Activated CD8-positive, alpha-beta memory T cell treated with anti-CD3 and anti-CD28 coated beads, Interleukin-2, amount 50 U/mL, for 1 hour (primary cell): ENCODE measurements at regions not wholly inside any gene's neighbourhood (a gene's known extent, or its start where the extent isn't known, plus 50 kb on each side); places are given as distances from the start of the nearest gene placed in this dataset.

Source experiments
- DNase-seq: peaks from one replicate; pipeline ENCODE4 v3.0.0-alpha.2; 2020; ENCODE audit errors: extremely low read depth

DNA sequence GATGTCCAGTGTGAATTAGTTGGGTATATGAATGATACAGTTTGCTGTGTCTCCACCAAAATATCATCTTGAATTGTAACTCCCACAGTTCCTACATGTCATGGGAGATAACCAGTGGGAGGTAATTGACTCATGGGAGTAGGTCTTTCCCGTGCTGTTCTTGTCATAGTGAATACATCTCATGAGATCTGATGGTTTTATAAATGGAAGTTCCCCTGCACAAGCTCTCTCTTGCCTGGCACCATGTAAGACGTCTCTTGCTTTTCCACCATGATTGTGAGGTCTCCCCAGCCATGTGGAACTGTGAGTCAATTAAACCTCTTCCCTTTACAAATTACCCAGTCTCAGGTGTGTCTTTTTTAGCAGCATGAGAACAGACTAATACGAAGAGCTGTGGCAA, 223.0 kb downstream of the AJAP1 start:
- no peak for DNase-seq

DNA sequence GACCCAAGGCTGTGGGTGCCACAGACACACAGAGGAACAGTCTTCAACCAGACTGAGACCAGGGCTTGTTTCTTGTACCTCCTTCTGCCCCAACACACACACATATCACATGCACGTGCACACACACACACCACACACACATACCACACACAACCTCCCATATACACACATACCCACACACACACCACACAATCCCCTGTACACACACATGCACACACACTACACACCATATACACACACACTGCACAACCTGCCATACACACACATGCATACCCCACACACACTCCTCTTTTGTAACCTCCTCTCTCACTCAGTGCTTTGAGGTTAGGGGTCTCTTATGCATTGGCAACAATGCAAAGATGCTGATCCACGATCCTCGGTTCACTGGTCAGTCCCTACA, 217.0 kb downstream of the AJAP1 start:
- DNase-seq = no peak

GRCh38 chr1:4868521-4868920, 214.1 kb downstream of the AJAP1 start:
- no peak for DNase-seq

DNA sequence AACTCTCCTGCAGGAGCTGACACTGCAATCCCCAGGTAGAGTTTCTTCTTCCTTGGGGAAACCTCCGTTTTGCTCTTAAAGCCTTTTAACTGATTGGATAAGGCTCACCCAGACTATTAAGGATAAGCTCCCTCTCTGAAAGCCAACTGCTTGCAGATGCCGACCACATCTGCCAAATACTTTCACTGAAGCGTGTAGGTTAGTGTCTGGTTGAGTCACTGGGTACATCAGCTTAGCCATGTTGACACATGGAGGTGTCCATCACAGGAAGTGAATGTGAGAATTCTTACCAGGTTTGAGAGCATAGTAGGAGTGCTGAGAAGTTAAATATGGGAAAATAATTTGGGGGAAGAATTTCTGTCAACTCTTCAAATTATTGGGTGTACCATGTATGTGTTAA, 202.0 kb downstream of the AJAP1 start:
- no peak for DNase-seq

DNA sequence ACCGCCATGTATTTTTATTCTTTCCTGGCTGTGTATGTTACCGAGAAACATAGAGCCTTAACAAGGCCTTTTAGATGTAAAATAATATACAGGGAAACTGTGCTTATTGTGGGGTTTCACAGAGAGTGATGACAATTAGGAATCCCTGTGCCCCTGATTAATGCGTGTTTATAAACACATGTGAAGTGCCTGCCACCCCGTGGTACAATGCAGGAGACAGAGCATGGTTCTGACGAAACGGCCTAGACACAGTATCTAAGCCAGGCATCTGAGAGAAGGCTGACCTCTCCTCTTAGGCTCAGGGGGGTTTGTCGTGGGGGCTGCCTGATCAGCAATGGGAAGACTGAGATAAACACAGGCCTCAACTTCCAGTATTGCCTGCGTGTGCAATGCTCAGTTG, 200.0 kb downstream of the AJAP1 start:
- DNase-seq = no peak

GRCh38 chr1:4853904-4854303, 199.5 kb downstream of the AJAP1 start:
- no peak for DNase-seq

DNA sequence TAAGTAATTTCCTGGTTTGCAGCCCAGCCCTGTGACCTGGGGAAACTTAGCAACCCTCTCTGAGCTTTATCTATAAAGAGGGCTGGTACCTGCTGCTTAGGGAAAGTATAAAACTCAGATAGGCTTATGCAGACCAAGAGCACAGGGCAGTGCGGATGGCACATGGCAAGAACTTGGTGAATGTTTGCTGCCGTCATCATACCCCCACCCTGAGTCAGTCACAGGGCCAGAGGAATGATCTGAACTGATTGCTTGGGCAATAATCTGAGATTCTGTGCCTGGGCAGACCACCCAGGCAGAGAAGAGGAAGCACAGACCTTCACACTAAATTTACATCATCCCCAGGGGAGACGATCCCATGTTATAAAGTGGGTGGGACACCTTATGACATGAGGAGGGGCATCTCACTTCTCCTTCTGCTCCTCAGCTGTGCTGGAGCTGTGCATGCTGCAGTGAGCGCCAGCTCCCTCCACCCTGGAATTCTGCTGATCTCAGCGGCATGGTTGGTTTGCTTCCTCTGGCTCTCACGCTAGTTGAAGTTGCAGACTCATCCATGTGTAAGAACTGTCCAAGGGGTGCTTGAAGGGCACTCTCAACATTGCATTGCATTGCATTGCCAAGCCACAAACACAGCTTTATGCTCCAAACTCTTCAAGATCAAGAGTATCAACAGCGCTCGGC, 197.1 kb downstream of the AJAP1 start:
- DNase-seq = no peak

DNA sequence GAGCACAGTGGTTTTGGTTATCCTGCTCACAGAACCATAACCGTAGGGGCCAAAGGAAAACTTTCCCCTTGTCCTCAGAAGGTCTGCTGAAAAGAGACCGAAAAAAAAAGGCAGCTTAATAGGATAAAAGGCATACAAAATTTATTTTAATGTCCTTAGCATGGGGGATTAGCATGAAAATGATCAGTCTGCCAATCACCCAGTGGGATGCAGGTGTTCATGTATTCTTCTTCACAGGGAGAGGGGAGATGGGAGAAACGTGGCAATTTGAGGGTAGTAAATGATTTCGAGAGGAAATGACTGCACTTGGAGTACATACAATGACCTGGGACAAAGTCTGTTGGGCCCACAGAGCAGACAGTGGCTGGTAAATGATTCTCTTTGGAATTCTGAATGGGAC, 194.0 kb downstream of the AJAP1 start:
- no peak for DNase-seq

- DNase-seq = no peak
Measured at GRCh38 chr1:4847711-4848110, 193.3 kb downstream of the AJAP1 start.
